Thyroid gland (tissue), 4 donors: ENCODE measurements at regions not wholly inside any gene's neighbourhood (a gene's known extent, or its start where the extent isn't known, plus 50 kb on each side); places are given as distances from the start of the nearest gene placed in this dataset.

Source experiments
- DNase-seq, 2 donors: peaks; one replicate each; pipeline ENCODE4 v3.0.0-alpha.2; 2019
- H3K27ac ChIP-seq, 3 donors: fragments of 200-600 bp; sonication (generic); 1 replicate in 2 of 3; 2 replicates in 1 of 3; pipeline ENCODE4 v1.5.1; 2016 to 2019; ENCODE audit warnings: mild to moderate bottlenecking in 1 of 3, moderate library complexity in 1 of 3
- H3K27me3 ChIP-seq: fragments of 200-600 bp; sonication (generic); one replicate; pipeline ENCODE4 v1.5.1; 2019
- H3K36me3 ChIP-seq, 2 donors: fragments of 200-600 bp; sonication (generic); one replicate each; pipeline ENCODE4 v1.5.1; 2016 to 2019
- H3K4me1 ChIP-seq, 2 donors: fragments of 200-600 bp; sonication (generic); one replicate each; pipeline ENCODE4 v1.5.1; 2017 to 2019
- H3K4me3 ChIP-seq, 3 donors: fragments of 200-600 bp; sonication (generic); replicated peaks in 1 of 3; 1 replicate in 2 of 3; 2 replicates in 1 of 3; pipeline ENCODE4 v1.5.1; 2016; ENCODE audit warnings: mild to moderate bottlenecking in 1 of 3
- H3K9me3 ChIP-seq: fragments of 200-600 bp; sonication (generic); one replicate; pipeline ENCODE4 v1.5.1; 2017
- POLR2A ChIP-seq, 2 donors: fragments of 450-650 bp; IDR thresholded peaks; one replicate each; pipeline ENCODE4 v1.6.1; 2017; ENCODE audit warnings: antibody characterized with exemption in 2 of 2, mild to moderate bottlenecking in 2 of 2, moderate library complexity in 1 of 2
- WGBS, 2 donors: methylation state at CpG; one replicate each; pipeline ENCODE4 v1.1.5; 2017; 5-methylcytosine and 5-hydroxymethylcytosine counted together
- intact Hi-C: fragments of 100-400 bp; cut with DNase I; formaldehyde crosslinking; loops from one replicate; pipeline ENCODE4 v1.15.1; 2023
- TF ChIP-seq, protein P1 (sequence below), 6 experiments: fragments of 200-600 bp in 3 of 6; fragments of 450-650 bp in 3 of 6; sonication (generic) in 3 of 6; IDR thresholded peaks; one replicate each; pipeline ENCODE4 v1.5.1; 2016 to 2019; ENCODE audit warnings: antibody characterized with exemption in 6 of 6, mild to moderate bottlenecking in 2 of 6, inconsistent platforms in 1 of 6, moderate library complexity in 1 of 6

DNA sequence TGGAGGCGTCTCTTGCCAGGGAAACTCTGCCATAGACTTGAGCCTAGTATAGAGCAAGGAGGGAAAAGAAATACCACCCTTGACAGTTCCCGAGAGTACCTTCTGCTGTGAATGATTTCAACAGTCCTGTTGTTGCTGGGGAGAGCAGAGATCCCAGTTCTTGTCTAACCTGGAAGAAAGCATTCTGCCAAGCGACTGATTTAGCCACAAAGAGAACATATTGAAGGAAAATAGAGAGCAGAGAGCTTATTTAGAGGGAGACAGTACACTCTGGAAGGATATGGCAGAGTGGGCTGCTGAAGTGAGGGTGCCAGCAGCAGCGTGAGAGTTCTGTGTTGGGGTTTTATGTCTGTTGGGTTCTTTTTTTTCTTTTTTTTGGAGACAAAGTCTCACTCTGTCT, 966.9 kb upstream of the TMEM132C start:
- no peak overlapping the region for H3K27ac ChIP-seq
- no peaks in the 10 kb centered on the region for H3K4me1 ChIP-seq
- WGBS, 2 donors: 83 to 84% methylated on average over 4 of the region's 4 CpGs
- intact Hi-C loops: no loop called here
- no peak for DNase-seq
- H3K27me3 ChIP-seq: no peaks in the 10 kb centered on the region
- H3K9me3 ChIP-seq: no peaks in the 10 kb centered on the region
- TF ChIP-seq POLR2A (IDR thresholded peaks at IDR 0.05): no peak
- TF ChIP-seq, protein P1, sequence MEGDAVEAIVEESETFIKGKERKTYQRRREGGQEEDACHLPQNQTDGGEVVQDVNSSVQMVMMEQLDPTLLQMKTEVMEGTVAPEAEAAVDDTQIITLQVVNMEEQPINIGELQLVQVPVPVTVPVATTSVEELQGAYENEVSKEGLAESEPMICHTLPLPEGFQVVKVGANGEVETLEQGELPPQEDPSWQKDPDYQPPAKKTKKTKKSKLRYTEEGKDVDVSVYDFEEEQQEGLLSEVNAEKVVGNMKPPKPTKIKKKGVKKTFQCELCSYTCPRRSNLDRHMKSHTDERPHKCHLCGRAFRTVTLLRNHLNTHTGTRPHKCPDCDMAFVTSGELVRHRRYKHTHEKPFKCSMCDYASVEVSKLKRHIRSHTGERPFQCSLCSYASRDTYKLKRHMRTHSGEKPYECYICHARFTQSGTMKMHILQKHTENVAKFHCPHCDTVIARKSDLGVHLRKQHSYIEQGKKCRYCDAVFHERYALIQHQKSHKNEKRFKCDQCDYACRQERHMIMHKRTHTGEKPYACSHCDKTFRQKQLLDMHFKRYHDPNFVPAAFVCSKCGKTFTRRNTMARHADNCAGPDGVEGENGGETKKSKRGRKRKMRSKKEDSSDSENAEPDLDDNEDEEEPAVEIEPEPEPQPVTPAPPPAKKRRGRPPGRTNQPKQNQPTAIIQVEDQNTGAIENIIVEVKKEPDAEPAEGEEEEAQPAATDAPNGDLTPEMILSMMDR (IDR thresholded peaks at IDR 0.05): no peak
- no peak overlapping the region for H3K4me3 ChIP-seq
- H3K36me3 ChIP-seq: no peaks in the 10 kb centered on the region

DNA sequence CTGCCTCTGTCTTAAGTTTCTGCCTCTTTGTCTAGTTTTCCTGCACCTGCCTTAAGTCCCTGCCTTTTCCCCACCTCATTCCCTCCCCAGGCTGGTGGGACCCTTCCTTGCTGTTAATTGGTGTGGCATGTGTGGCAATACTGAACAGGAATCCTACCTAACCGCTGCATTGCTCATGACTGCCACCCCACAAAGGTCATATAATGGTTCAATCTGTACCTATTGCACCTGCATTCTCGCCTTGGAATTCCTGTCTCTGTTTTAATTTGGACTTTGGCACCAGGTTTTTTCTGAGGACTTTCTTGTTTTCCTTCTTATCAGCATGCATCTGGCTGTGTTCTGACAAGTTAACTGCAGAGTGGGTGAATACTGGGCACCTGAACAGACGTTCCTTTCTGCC, 966.2 kb upstream of the TMEM132C start:
- no peak for DNase-seq
- TF ChIP-seq, protein P1 (IDR thresholded peaks at IDR 0.05): no peak
- TF ChIP-seq POLR2A (IDR thresholded peaks at IDR 0.05): no peak

DNA sequence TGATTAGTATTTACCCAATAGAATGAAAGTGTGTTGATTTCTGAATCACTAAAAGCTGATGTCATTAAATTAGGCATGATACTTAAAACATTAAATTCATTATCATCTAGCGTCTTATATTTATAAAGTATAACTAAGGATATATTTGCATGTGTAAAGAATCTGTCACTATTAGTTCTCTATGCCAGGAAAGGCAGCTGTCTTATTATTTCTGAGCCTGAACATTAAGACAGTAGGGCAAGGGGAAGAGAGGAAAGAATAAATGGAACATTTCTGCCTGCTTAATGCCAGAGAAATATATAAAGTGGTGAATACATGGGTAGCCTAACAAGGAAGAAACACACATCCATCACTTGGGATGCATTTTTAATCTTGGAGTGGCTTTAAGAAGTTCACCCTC, 965.1 kb upstream of the TMEM132C start:
- no peak for DNase-seq
- Histone ChIP-seq H3K4me1 (no peaks in the 10 kb centered on the region), H3K27ac (no peak overlapping the region), H3K36me3 (no peaks in the 10 kb centered on the region), H3K4me3 (no peak overlapping the region), H3K9me3 (no peaks in the 10 kb centered on the region), H3K27me3 (no peaks in the 10 kb centered on the region)
- intact Hi-C loops: no loop called here
- TF ChIP-seq, protein P1 (IDR thresholded peaks at IDR 0.05): no peak
- TF ChIP-seq POLR2A (IDR thresholded peaks at IDR 0.05): no peak
- 73 to 85% methylated on average over 1 of the region's 1 CpG for WGBS, 2 donors

More for the DNA sequence above, 966.2 kb upstream of the TMEM132C start:
- Histone ChIP-seq H3K36me3 (no peaks in the 10 kb centered on the region), H3K27me3 (no peaks in the 10 kb centered on the region), H3K4me1 (no peaks in the 10 kb centered on the region), H3K27ac (no peak overlapping the region), H3K9me3 (no peaks in the 10 kb centered on the region), H3K4me3 (no peak overlapping the region)
- intact Hi-C loops: no loop called here
- 57 to 70% methylated on average over 3 of the region's 3 CpGs for WGBS, 2 donors

DNA sequence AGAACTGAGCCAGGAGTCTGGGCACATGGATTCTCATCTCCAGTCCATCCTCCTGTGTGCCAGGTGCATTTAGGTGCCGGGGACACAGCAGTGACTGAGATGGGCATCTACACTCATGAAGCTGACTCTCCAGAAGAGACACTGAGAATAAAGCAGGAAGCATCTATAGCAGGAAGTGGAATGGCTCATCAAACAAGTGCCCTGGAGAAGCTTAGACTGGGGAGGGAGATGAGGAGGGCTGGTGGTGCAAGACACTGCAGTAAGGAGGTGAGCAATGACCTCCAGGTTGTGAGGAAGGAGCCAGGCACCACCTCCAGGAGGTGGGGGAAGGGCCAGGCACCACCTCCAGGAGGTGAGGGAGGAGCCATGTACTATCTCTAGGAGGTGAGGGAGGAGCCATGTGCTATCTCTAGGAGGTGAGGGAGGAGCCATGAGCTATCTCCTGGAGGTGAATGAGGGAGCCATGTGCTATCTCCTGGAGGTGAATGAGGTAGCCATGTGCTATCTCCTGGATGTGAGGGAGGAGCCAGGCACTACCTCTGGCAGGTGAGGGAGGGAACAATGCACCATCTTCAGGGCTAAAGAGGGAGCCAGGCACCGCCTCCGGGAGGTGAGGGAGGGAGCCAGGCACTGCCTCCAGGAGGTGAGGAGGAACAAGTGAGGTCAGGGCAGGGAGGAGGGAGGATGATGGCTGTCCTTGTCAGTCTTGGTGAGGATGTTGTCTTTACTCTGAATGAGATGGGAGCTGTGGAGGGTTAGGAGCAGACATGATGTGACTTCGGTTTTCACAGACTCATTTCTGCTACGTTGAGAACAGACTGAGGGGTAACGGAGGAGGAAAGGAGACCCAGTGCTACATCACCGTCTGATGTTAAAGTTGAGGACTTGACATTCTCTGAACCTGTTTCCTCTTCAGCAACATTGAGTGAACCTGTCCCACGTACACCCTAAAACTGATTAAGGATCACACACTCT, 961.9 kb upstream of the TMEM132C start:
- intact Hi-C loops: no loop called here
- no peak overlapping the region for H3K27ac ChIP-seq
- no peaks in the 10 kb centered on the region for H3K36me3 ChIP-seq
- H3K4me3 ChIP-seq: no peak overlapping the region
- DNase-seq: no peak
- H3K9me3 ChIP-seq: no peaks in the 10 kb centered on the region
- H3K4me1 ChIP-seq: no peaks in the 10 kb centered on the region
- H3K27me3 ChIP-seq: no peaks in the 10 kb centered on the region
- WGBS, 2 donors: 87 to 91% methylated on average over 8 of the region's 8 CpGs
- no peak for TF ChIP-seq POLR2A (IDR thresholded peaks at IDR 0.05)
- TF ChIP-seq, protein P1 (IDR thresholded peaks at IDR 0.05): no peak

DNA sequence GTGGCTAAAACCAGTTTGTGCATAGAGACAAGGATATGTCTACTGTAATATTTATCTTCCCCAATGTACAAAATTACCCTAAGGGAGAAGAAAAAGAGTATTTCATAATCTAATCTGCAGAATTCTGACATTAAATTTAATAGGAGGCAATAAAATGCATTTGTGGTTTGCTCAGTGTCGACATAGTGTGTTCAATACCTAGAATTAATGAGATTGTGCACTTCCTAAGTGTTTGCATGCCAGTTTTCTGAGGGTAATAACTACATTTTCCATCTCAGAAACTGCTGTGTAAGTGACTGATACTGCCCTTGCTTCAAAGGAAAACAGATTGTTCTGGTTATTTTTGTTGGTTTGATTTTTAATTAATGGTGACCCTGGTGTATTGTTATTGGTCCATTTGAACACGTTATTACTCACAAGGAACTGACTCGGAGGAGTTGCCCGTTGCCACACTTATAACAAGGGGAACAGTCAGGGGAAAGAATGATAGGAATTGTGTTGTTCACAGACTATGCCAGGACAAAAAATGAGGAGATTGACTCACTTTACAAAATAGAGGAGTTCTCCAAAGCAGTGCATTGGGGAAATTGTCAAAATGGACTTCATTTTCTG, 960.3 kb upstream of the TMEM132C start:
- Histone ChIP-seq H3K4me1 (no peaks in the 10 kb centered on the region), H3K9me3 (no peaks in the 10 kb centered on the region), H3K36me3 (no peaks in the 10 kb centered on the region), H3K27ac (no peak overlapping the region), H3K27me3 (no peaks in the 10 kb centered on the region), H3K4me3 (no peak overlapping the region)
- no peak for TF ChIP-seq POLR2A (IDR thresholded peaks at IDR 0.05)
- TF ChIP-seq, protein P1 (IDR thresholded peaks at IDR 0.05): no peak
- intact Hi-C loops: no loop called here
- WGBS, 2 donors: 64 to 72% methylated on average over 4 of the region's 4 CpGs
- no peak for DNase-seq
